OCI-LY7 (cell line): ENCODE measurements at regions not wholly inside any gene's neighbourhood (a gene's known extent, or its start where the extent isn't known, plus 50 kb on each side); places are given as distances from the start of the nearest gene placed in this dataset.

Source experiments
- BruUV-seq: library from RNA; stranded (reverse); fragments of 400-500 nt; replicated peaks from 2 replicates; lab custom pipeline; 2021; lab: Mats Ljungman, UMichigan
- CTCF ChIA-PET: fragments of 300-600 bp; sonication (Branson Sonifier 250); formaldehyde crosslinking; loops from one replicate; lab custom pipeline; 2022; ENCODE audit warnings: antibody characterized with exemption; ENCODE audit not compliant: unreplicated experiment; lab: Charles Lee
- POLR2A ChIA-PET: fragments of 300-600 bp; sonication (Branson Sonifier 250); formaldehyde crosslinking; loops from one replicate; lab custom pipeline; 2022; ENCODE audit warnings: antibody characterized with exemption; lab: Charles Lee
- DNase-seq: peaks from one replicate; pipeline ENCODE4 v3.0.0-alpha.2; 2015; ENCODE audit warnings: low spot score
- H2AFZ ChIP-seq: fragments of 200-600 bp; sonication (generic), shearing (Covaris generic); 2 replicates; pipeline ENCODE4 v1.6.1; 2014; ENCODE audit warnings: mild to moderate bottlenecking, antibody characterized with exemption, low read length, moderate library complexity
- H3K27ac ChIP-seq: fragments of 200-600 bp; sonication (generic); 2 replicates; pipeline ENCODE4 v1.5.1; 2014; ENCODE audit warnings: mixed run types, low read depth, mild to moderate bottlenecking, moderate library complexity, low read length, inconsistent platforms; ENCODE audit not compliant: poor library complexity, severe bottlenecking
- H3K36me3 ChIP-seq: fragments of 200-600 bp; sonication (generic); 2 replicates; pipeline ENCODE4 v1.6.1; 2014; ENCODE audit warnings: mild to moderate bottlenecking, antibody characterized with exemption, low read length, moderate library complexity, mixed read lengths; ENCODE audit not compliant: insufficient read depth
- H3K4me1 ChIP-seq: fragments of 200-600 bp; sonication (generic); 2 replicates; pipeline ENCODE4 v1.5.1; 2014; ENCODE audit warnings: mild to moderate bottlenecking, low read length; ENCODE audit not compliant: insufficient read depth, poor library complexity, severe bottlenecking
- H3K4me2 ChIP-seq: fragments of 200-600 bp; sonication (generic); 2 replicates; pipeline ENCODE4 v1.6.1; 2014; ENCODE audit warnings: mild to moderate bottlenecking, low read length
- H3K4me3 ChIP-seq: fragments of 200-600 bp; sonication (generic); 2 replicates; pipeline ENCODE4 v1.5.1; 2014; ENCODE audit warnings: mild to moderate bottlenecking, low read depth, low read length; ENCODE audit not compliant: poor library complexity, severe bottlenecking
- H3K79me2 ChIP-seq: fragments of 200-600 bp; sonication (generic); 2 replicates; pipeline ENCODE4 v1.6.1; 2016; ENCODE audit warnings: low read depth, mild to moderate bottlenecking, low read length, moderate library complexity, mixed read lengths; ENCODE audit not compliant: insufficient read depth
- H3K9me2 ChIP-seq: fragments of 200-600 bp; sonication (generic); 2 replicates; pipeline ENCODE4 v1.6.1; 2016; ENCODE audit warnings: mild to moderate bottlenecking, low read length, mixed read lengths; ENCODE audit not compliant: insufficient read depth
- H3K9me3 ChIP-seq: fragments of 200-600 bp; sonication (generic); 2 replicates; pipeline ENCODE4 v1.6.1; 2014; ENCODE audit warnings: mild to moderate bottlenecking, mixed run types, low read length, mixed read lengths
- H4K20me1 ChIP-seq: fragments of 200-600 bp; sonication (generic); 2 replicates; pipeline ENCODE4 v1.6.1; 2014; ENCODE audit warnings: mild to moderate bottlenecking, antibody characterized with exemption, low read length, moderate library complexity, mixed read lengths; ENCODE audit not compliant: insufficient read depth
- CTCF ChIP-seq: fragments of 200-600 bp; sonication (generic); conservative IDR thresholded peaks from 2 replicates; pipeline ENCODE4 v1.5.1; 2014; ENCODE audit warnings: mild to moderate bottlenecking, antibody characterized with exemption, low read length, moderate library complexity, mixed read lengths
- EZH2phosphoT487 ChIP-seq: fragments of 200-600 bp; sonication (generic); IDR thresholded peaks from 2 replicates; pipeline ENCODE4 v1.6.1; 2018; ENCODE audit warnings: low read depth, borderline replicate concordance, mild to moderate bottlenecking, mixed run types, antibody characterized with exemption, low read length, moderate library complexity, mixed read lengths
- intact Hi-C: fragments of 100-400 bp; cut with micrococcal nuclease; formaldehyde crosslinking; loops from one replicate; pipeline ENCODE4 v1.10.0; 2022; ENCODE audit not compliant: unreplicated experiment

GRCh38 chr3:148100476-148100875 lies 597.2 kb upstream of the AGTR1 start:
- CTCF ChIA-PET, result no interaction called here
- Histone ChIP-seq H3K27ac (no peak overlapping the region), H4K20me1 (no peaks in the 10 kb centered on the region), H3K36me3 (no peaks in the 10 kb centered on the region), H3K4me1 (no peaks in the 10 kb centered on the region), H2AFZ (no peak overlapping the region), H3K79me2 (no peaks in the 10 kb centered on the region), H3K9me3 (no peaks in the 10 kb centered on the region), H3K4me2 (no peak overlapping the region), H3K9me2 (no peaks in the 10 kb centered on the region), H3K4me3 (no peak overlapping the region)
- POLR2A ChIA-PET, result no interaction called here
- TF ChIP-seq EZH2phosphoT487 (no peak), CTCF (no peak)
- intact Hi-C loops, result no loop called here
- BruUV-seq, result no TSS peak
- DNase-seq, result no peak

GRCh38 chr3:148101061-148101460 lies 596.6 kb upstream of the AGTR1 start:
- intact Hi-C loops, result no loop called here
- TF ChIP-seq EZH2phosphoT487 (no peak), CTCF (no peak)
- H3K4me1 ChIP-seq, result no peaks in the 10 kb centered on the region
- CTCF ChIA-PET, result no interaction called here
- no peaks in the 10 kb centered on the region for H3K36me3 ChIP-seq
- H3K27ac ChIP-seq, result no peak overlapping the region
- no peak overlapping the region for H2AFZ ChIP-seq
- no peak overlapping the region for H3K4me3 ChIP-seq
- no peaks in the 10 kb centered on the region for H4K20me1 ChIP-seq
- no peaks in the 10 kb centered on the region for H3K79me2 ChIP-seq
- BruUV-seq, result no TSS peak
- POLR2A ChIA-PET, result no interaction called here
- no peak overlapping the region for H3K4me2 ChIP-seq
- H3K9me2 ChIP-seq, result no peaks in the 10 kb centered on the region
- no peak for DNase-seq
- H3K9me3 ChIP-seq, result no peaks in the 10 kb centered on the region

- POLR2A ChIA-PET, result no interaction called here
- no TSS peak for BruUV-seq
- CTCF ChIA-PET, result no interaction called here
These were observed 595.5 kb upstream of the AGTR1 start for GRCh38 chr3:148102156-148102555.

More at GRCh38 chr3:148102156-148102555, 595.5 kb upstream of the AGTR1 start:
- Histone ChIP-seq H3K9me3 (no peaks in the 10 kb centered on the region), H3K4me1 (no peaks in the 10 kb centered on the region), H3K27ac (no peak overlapping the region), H3K36me3 (no peaks in the 10 kb centered on the region), H2AFZ (no peak overlapping the region), H4K20me1 (no peaks in the 10 kb centered on the region), H3K4me3 (no peak overlapping the region), H3K9me2 (no peaks in the 10 kb centered on the region), H3K4me2 (no peak overlapping the region), H3K79me2 (no peaks in the 10 kb centered on the region)
- no peak for DNase-seq
- intact Hi-C loops, result no loop called here
- TF ChIP-seq EZH2phosphoT487 (no peak), CTCF (no peak)
